GM12878 (cell line): ENCODE measurements at regions not wholly inside any gene's neighbourhood (a gene's known extent, or its start where the extent isn't known, plus 50 kb on each side); places are given as distances from the start of the nearest gene placed in this dataset.

Experiments used
- ATF2 ChIP-seq: IDR thresholded peaks from 2 replicates; pipeline ENCODE4 v1.6.1; 2012; ENCODE audit warnings: low read length, inconsistent platforms
- BACH1 ChIP-seq: fragments of 450-650 bp; IDR thresholded peaks from 2 replicates; pipeline ENCODE4 v1.6.1; 2017; ENCODE audit warnings: mild to moderate bottlenecking, borderline replicate concordance
- CTCF ChIP-seq, 3 experiments: IDR thresholded peaks in 2 of 3; conservative IDR thresholded peaks in 1 of 3; 2 replicates each; pipeline ENCODE4 v1.5.1; 2011; ENCODE audit warnings: low read depth in 3 of 3, low read length in 3 of 3, mild to moderate bottlenecking in 3 of 3, control low read depth in 2 of 3, moderate library complexity in 2 of 3, inconsistent platforms in 1 of 3, mixed read lengths in 1 of 3; ENCODE audit not compliant: control insufficient read depth in 2 of 3, insufficient read depth in 1 of 3; ENCODE audit errors: extremely low read depth in 1 of 3
- ESRRA ChIP-seq: IDR thresholded peaks from 2 replicates; pipeline ENCODE4 v1.6.1; 2012; ENCODE audit warnings: mild to moderate bottlenecking, low read length, improper control_type of control experiment
- FOXK2 ChIP-seq: fragments of 450-650 bp; IDR thresholded peaks from 2 replicates; pipeline ENCODE4 v1.6.1; 2017; ENCODE audit warnings: mild to moderate bottlenecking, moderate library complexity
- NR2C1 ChIP-seq: fragments of 450-650 bp; IDR thresholded peaks from 2 replicates; pipeline ENCODE4 v1.6.1; 2017; ENCODE audit warnings: antibody characterized with exemption, mild to moderate bottlenecking, moderate library complexity
- RCOR1 ChIP-seq: conservative IDR thresholded peaks from 2 replicates; pipeline ENCODE4 v1.6.1; 2012; ENCODE audit warnings: low read depth, low read length, improper control_type of control experiment
- TAF1 ChIP-seq: IDR thresholded peaks from 2 replicates; pipeline ENCODE4 v1.6.1; 2011; ENCODE audit warnings: mild to moderate bottlenecking, low read depth, low read length, borderline replicate concordance

- TF ChIP-seq CTCF (IDR thresholded peaks at IDR 0.05 in 2 of 3, conservative IDR thresholded peaks at IDR 0.05 in 1 of 3; ENCODE audit: control insufficient read depth in 2 of 3, extremely low read depth in 1 of 3, insufficient read depth in 1 of 3, low read depth in 3 of 3, low read length in 3 of 3) (no peak), BACH1 (no peak), ESRRA (no peak), FOXK2 (no peak), RCOR1 (no peak), ATF2 (no peak), TAF1 (no peak), NR2C1 (no peak)
Measured at GRCh38 chr17:71547904-71548303, 572.9 kb upstream of the SOX9 start.
